Subcutaneous abdominal adipose tissue (tissue), 5 donors: ENCODE measurements at regions not wholly inside any gene's neighbourhood (a gene's known extent, or its start where the extent isn't known, plus 50 kb on each side); places are given as distances from the start of the nearest gene placed in this dataset.

ENCODE experiments used
- H3K27ac ChIP-seq: one replicate; pipeline ENCODE4 v1.7.0; 2013; ENCODE audit warnings: low read depth, mild to moderate bottlenecking, inconsistent platforms, low read length, moderate library complexity
- H3K27me3 ChIP-seq, 5 donors: one replicate each; pipeline ENCODE4 v1.7.0; 2013; ENCODE audit warnings: low read length in 5 of 5, inconsistent platforms in 1 of 5; ENCODE audit not compliant: control insufficient read depth in 5 of 5, insufficient read depth in 4 of 5
- H3K36me3 ChIP-seq, 5 donors: one replicate each; pipeline ENCODE4 v1.7.0; 2013; ENCODE audit warnings: low read length in 5 of 5; ENCODE audit not compliant: control insufficient read depth in 5 of 5, insufficient read depth in 5 of 5
- H3K4me1 ChIP-seq, 5 donors: one replicate each; pipeline ENCODE4 v1.7.0; 2013; ENCODE audit warnings: low read length in 5 of 5, mild to moderate bottlenecking in 3 of 5, moderate library complexity in 1 of 5; ENCODE audit not compliant: control insufficient read depth in 5 of 5, insufficient read depth in 5 of 5
- H3K4me3 ChIP-seq, 5 donors: one replicate each; pipeline ENCODE4 v1.7.0; 2013; ENCODE audit warnings: low read length in 5 of 5, low read depth in 1 of 5
- H3K9ac ChIP-seq, 5 donors: one replicate each; pipeline ENCODE4 v1.7.0; 2013; ENCODE audit warnings: low read length in 5 of 5, mild to moderate bottlenecking in 4 of 5, moderate library complexity in 3 of 5
- H3K9me3 ChIP-seq, 5 donors: one replicate each; pipeline ENCODE4 v1.7.0; 2013; ENCODE audit warnings: low read length in 5 of 5; ENCODE audit not compliant: control insufficient read depth in 5 of 5
- donor health status: healthy.
- donor health status: healthy.
- donor health status: healthy.
- donor health status: healthy.
- donor health status: healthy.

DNA sequence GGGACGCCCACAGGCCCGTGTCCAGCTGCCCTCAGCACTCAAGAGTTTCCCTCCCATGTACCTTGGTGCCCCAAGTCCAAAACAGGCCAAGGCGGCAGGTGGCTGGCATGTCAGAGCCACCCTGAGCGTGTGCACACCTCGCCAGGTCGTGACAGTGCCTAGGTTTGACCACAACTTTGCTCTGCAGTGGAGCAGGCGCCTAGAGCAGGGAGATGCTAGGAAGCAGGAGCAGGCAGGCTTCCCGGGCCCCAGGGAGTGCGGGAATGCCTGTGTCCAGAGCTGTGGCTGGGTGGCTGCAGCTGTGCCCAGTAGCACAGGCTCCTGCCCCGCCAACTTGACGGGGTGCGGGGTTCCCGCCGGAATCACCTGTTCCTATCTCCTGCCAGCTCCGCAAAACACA lies 380.8 kb upstream of the IMPG1 start:
- H3K4me1 ChIP-seq = no peaks in the 10 kb centered on the region
- no peak overlapping the region for H3K9ac ChIP-seq
- H3K9me3 ChIP-seq = peaks cover 0 to 8% (median 4%) of the 10 kb centered on the region in 5 donors
- H3K36me3 ChIP-seq = no peaks in the 10 kb centered on the region
- peaks cover 0 to 4% (median 0%) of the 10 kb centered on the region in 5 donors for H3K27me3 ChIP-seq
- no peak overlapping the region for H3K27ac ChIP-seq
- H3K4me3 ChIP-seq = no peak overlapping the region

DNA sequence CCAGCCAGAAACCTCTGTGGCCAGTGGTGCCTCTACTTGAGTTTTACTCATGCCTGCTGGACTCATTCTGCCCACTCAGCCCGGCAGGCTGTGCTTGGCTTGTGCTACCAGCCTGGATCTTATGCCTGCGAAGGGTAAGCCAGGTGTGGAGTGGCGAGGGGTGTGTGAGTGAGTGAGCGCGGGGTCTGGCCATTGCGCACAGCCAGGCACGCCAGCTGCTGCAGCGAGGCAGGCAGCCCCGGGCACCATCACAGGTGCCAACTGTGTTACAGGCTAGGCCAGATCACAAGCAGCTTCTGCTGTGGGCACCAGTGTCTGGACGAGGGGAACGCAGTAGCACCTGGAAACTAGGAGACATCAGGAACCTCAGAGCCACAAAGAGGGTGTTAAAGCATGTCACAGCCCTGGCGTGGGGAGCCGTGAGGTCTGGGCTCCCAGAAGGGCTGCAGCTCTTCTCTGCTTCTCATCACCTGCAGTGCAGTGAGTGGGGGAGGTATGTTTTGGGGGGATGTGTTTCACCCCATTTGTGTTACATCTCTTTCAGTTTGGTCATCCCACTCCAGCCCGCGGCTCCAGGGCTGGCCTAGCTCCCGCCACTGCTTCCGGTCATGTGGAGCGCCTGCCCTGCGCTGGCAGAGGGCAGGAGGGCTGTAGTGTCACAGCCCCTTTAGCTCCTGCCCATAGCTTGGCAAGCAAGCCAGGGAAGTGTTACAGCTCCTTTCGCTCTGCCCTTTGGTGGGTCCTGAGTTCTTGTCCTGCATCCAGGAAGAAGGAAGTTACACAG lies 379.7 kb upstream of the IMPG1 start:
- Histone ChIP-seq H3K36me3 (no peaks in the 10 kb centered on the region), H3K4me1 (no peaks in the 10 kb centered on the region), H3K27me3 (peaks cover 0 to 4% (median 0%) of the 10 kb centered on the region in 5 donors), H3K9ac (no peak overlapping the region), H3K27ac (no peak overlapping the region), H3K4me3 (no peak overlapping the region), H3K9me3 (peaks cover 0 to 8% (median 4%) of the 10 kb centered on the region in 5 donors)

DNA sequence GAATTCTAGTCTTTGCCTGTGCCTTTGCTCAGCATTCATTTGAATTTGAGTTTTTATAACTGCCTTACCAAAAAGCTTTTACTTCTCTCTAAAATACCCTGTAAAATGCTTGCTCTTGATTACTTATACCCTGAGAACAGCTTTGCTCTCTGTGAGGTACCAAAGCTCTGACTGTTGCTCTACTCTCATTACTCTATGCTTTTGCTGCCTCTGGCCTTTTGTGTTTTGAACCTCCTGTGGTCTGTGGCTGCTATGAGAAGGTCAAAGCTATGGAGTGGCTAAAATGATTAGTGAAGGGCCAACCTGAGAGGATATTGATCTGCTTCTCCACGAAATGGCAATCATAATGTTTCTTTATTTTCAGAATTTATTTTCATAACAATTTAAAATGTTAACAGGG lies 375.6 kb upstream of the IMPG1 start:
- Histone ChIP-seq H3K27me3 (peaks cover 0 to under 1% (median 0%) of the 10 kb centered on the region in 5 donors), H3K4me3 (no peak overlapping the region), H3K4me1 (no peaks in the 10 kb centered on the region), H3K9ac (no peak overlapping the region), H3K36me3 (no peaks in the 10 kb centered on the region), H3K9me3 (peaks cover 0 to 5% (median 3%) of the 10 kb centered on the region in 5 donors), H3K27ac (no peak overlapping the region)

DNA sequence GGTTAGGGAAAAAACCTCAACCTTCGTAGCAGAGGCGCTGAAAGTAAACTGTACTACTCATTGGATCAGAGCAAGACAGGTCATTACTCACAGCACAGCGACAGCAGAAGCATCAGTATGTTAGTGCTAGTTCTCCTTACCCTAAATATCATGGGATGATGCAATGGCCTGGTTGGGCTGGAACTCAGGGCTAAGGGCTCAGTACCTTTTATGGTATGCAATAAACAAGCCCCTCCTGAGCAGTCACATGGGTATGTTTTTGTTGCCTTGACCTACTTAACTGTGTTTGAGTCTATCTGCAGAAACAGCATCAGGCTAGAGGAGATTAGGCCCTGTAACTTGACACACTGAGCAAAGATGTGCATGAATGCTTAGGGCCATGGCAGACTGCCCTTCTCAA lies 369.4 kb upstream of the IMPG1 start:
- Histone ChIP-seq H3K27me3 (no peaks in the 10 kb centered on the region), H3K9ac (no peak overlapping the region), H3K36me3 (no peaks in the 10 kb centered on the region), H3K4me3 (no peak overlapping the region), H3K9me3 (peaks cover 0 to 3% (median 0%) of the 10 kb centered on the region in 5 donors), H3K4me1 (no peaks in the 10 kb centered on the region), H3K27ac (no peak overlapping the region)

DNA sequence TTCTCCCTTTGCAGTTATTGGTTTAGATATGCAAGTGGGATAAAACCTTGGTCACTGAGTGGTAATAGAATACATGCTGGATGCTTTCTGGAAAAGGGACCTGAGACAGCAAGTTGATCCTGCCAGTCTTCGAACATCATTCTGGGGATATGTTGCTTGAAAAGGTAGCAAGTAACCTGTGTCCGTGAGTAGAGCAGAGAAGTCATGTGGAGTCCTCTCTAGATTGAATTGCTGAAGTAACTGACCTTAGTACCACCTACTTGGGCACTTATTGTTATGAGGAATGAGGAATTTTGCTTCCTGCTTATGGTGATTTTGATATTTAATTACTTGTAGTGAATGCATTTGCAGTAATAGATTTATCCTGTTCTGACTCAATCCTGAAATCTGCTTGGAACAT lies 367.3 kb upstream of the IMPG1 start:
- H3K27ac ChIP-seq = no peak overlapping the region
- H3K27me3 ChIP-seq = no peaks in the 10 kb centered on the region
- no peak overlapping the region for H3K4me3 ChIP-seq
- no peak overlapping the region for H3K9ac ChIP-seq
- peaks cover 0 to 2% (median 0%) of the 10 kb centered on the region in 5 donors for H3K9me3 ChIP-seq
- no peaks in the 10 kb centered on the region for H3K36me3 ChIP-seq
- H3K4me1 ChIP-seq = peaks cover 0 to 5% (median 5%) of the 10 kb centered on the region in 5 donors

DNA sequence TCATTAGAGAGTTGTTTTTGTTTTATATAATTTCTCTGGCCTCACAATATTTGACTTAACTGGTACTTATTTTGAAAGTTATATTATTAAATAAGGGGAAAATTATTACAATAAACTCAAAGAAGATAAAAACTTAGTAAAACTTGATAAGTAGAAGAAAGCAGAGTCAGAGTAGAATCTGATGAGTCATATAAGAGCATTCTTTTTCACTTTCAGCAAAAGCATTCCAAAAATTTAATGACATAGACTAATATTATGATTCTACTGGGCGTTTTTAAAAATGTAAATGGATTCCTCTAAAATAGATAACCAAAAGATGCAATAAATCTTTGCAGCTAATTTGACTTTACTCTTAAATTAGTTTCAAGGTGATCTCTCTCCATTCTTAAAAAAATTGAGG lies 366.3 kb upstream of the IMPG1 start:
- Histone ChIP-seq H3K27me3 (no peaks in the 10 kb centered on the region), H3K9ac (no peak overlapping the region), H3K4me1 (peaks cover 0 to 6% (median 5%) of the 10 kb centered on the region in 5 donors), H3K27ac (no peak overlapping the region), H3K36me3 (no peaks in the 10 kb centered on the region), H3K9me3 (peaks cover 0 to 2% (median 0%) of the 10 kb centered on the region in 5 donors), H3K4me3 (no peak overlapping the region)

DNA sequence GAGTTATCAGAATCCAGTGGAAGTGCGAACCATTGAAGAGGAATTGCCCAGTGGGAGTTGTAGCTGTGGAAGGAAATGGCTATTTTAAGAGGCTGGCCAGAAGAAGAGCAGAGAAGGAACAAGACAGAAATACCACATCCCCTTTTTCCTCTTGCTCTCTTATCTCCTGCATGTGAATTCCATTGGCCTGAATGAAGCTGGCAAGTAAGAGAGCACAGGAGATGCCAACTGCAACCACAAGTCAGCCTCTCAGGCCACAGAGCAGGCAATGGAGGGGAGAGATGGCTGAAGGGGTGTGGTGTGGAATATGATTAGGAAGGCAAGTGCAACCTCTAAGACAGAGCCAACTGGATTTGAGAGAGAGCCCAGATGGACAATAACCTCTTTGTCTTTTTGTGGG lies 362.7 kb upstream of the IMPG1 start:
- H3K27ac ChIP-seq = no peak overlapping the region
- no peak overlapping the region for H3K4me3 ChIP-seq
- peaks cover 0 to 2% (median 0%) of the 10 kb centered on the region in 5 donors for H3K9me3 ChIP-seq
- peaks cover 0 to 6% (median 5%) of the 10 kb centered on the region in 5 donors for H3K4me1 ChIP-seq
- H3K27me3 ChIP-seq = no peaks in the 10 kb centered on the region
- H3K36me3 ChIP-seq = no peaks in the 10 kb centered on the region
- no peak overlapping the region for H3K9ac ChIP-seq

DNA sequence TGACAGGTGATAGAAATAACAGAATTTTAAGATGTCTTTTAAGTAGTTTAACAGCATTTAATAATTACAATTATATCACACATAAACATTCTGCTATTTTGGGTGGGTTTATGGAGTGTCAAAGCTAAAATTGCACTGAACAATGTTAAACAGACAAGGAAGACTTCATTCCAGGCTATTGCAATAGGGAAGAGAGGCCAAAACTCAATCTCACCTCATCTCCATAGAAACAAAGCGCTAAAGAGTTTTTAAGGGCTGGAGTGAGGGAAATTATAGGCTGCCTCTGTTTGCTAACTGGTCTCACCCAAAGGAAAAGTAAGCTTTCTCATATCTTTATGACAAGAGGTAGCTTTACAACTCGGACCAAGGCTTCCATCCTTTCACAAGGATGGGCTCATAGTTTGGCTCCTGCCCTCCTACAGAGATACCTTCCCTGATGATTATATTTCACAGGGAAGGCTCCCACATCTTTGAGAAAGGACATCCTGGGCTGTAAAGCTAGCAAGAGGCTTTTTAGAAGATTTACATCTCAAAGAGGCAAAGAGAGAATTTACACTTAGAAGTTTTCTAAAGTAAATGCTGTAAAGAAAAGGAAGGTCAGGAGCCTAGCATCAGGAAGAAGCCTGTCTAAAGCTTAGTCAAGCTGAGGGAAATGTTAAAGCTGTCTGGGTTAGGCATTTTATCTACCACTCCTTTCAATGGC lies 350.2 kb upstream of the IMPG1 start:
- no peaks in the 10 kb centered on the region for H3K27me3 ChIP-seq
- H3K9ac ChIP-seq = no peak overlapping the region
- H3K9me3 ChIP-seq = no peaks in the 10 kb centered on the region
- H3K4me1 ChIP-seq = no peaks in the 10 kb centered on the region
- no peak overlapping the region for H3K4me3 ChIP-seq
- H3K27ac ChIP-seq = no peak overlapping the region
- H3K36me3 ChIP-seq = no peaks in the 10 kb centered on the region

DNA sequence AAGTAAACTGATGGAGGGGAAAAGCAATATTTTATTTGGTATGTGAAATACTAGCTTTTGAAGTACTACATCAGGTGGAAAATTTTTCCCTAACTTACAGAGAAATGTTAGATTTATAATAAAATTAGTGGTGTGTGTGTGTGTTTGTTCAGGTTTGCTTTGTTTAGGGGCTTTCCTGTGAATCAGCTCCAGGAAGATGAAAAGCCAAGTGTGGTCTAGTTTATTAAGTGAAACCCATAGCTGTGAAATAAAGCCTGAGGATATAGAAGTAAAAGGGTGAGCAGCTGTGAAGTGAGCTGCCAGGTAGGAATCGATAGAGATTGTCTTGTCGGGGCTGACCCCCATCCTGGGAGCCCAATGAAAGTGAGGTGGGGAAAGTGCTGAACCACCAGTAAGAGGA lies 347.6 kb upstream of the IMPG1 start:
- Histone ChIP-seq H3K27me3 (no peaks in the 10 kb centered on the region), H3K9me3 (no peaks in the 10 kb centered on the region), H3K4me1 (no peaks in the 10 kb centered on the region), H3K9ac (no peak overlapping the region), H3K4me3 (no peak overlapping the region), H3K27ac (no peak overlapping the region), H3K36me3 (no peaks in the 10 kb centered on the region)

DNA sequence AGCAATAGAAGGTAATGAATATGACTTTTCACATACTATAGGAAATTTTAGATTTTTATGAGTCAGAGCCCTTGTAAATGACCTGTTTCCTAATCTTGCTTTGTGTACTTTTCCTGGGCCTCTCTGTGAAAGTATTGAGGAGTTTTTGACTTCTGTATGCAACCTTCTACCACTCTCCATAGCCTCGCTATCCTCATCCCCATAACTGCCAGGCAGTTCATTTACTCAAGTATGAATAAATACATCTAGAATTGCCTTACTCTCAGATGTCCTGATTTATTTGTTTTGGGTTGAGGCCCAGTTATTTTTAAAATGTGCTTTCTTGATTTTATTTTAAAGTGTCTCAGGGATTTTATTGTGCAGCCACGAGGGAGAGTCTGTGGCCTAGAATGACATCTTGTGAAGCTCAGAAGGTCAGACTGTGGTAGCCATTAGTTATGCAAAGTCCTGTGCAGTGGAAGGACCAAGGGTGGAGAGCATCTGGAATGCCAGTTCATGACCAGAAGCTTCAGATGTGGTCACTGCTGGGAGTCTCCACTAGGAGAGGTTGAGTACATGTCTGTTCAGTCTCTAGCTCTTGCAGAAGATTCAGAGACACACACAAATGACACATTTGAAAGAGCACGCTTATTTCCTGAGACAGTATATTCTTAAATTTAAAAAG lies 346.2 kb upstream of the IMPG1 start:
- no peak overlapping the region for H3K27ac ChIP-seq
- no peaks in the 10 kb centered on the region for H3K9me3 ChIP-seq
- no peak overlapping the region for H3K4me3 ChIP-seq
- H3K36me3 ChIP-seq = no peaks in the 10 kb centered on the region
- no peak overlapping the region for H3K9ac ChIP-seq
- H3K27me3 ChIP-seq = no peaks in the 10 kb centered on the region
- no peaks in the 10 kb centered on the region for H3K4me1 ChIP-seq
